Karpas-422 (cell line): ENCODE measurements at regions not wholly inside any gene's neighbourhood (a gene's known extent, or its start where the extent isn't known, plus 50 kb on each side); places are given as distances from the start of the nearest gene placed in this dataset.

ENCODE experiments used
- DNase-seq: peaks from one replicate; pipeline ENCODE4 v3.0.0-alpha.2; 2015
- H2AFZ ChIP-seq: fragments of 200-600 bp; sonication (generic); 2 replicates; pipeline ENCODE4 v1.6.1; 2014; ENCODE audit warnings: antibody characterized with exemption, low read length, mixed read lengths
- H3K27ac ChIP-seq: fragments of 200-600 bp; sonication (generic); 2 replicates; pipeline ENCODE4 v1.5.1; 2014; ENCODE audit warnings: mild to moderate bottlenecking, low read length, moderate library complexity
- H3K27me3 ChIP-seq: fragments of 200-600 bp; sonication (generic); 2 replicates; pipeline ENCODE4 v1.6.1; 2014; ENCODE audit warnings: low read length, mixed read lengths
- H3K36me3 ChIP-seq: fragments of 200-600 bp; sonication (generic); 2 replicates; pipeline ENCODE4 v1.6.1; 2014; ENCODE audit warnings: low read length, mixed read lengths; ENCODE audit not compliant: insufficient read depth
- H3K4me1 ChIP-seq: fragments of 200-600 bp; sonication (generic); 2 replicates; pipeline ENCODE4 v1.6.1; 2014; ENCODE audit warnings: mild to moderate bottlenecking, low read length, mixed read lengths
- H3K4me2 ChIP-seq: fragments of 200-600 bp; sonication (generic); 2 replicates; pipeline ENCODE4 v1.6.1; 2014; ENCODE audit warnings: low read length, low read depth, mild to moderate bottlenecking; ENCODE audit not compliant: poor library complexity, severe bottlenecking
- H3K4me3 ChIP-seq: fragments of 200-600 bp; sonication (generic); 2 replicates; pipeline ENCODE4 v1.5.1; 2014; ENCODE audit warnings: mild to moderate bottlenecking, antibody characterized with exemption, low read length, mixed read lengths
- H3K79me2 ChIP-seq: fragments of 200-600 bp; sonication (generic); 2 replicates; pipeline ENCODE4 v1.6.1; 2014; ENCODE audit warnings: mild to moderate bottlenecking, low read length, mixed read lengths
- H3K9ac ChIP-seq: fragments of 200-600 bp; sonication (generic); 2 replicates; pipeline ENCODE4 v1.6.0; 2014; ENCODE audit warnings: low read length
- H3K9me2 ChIP-seq: fragments of 200-600 bp; sonication (generic), shearing (Covaris generic); replicated peaks from 2 replicates; pipeline ENCODE4 v1.6.0; 2014; ENCODE audit warnings: mild to moderate bottlenecking, low read length, moderate library complexity; ENCODE audit not compliant: insufficient read depth
- H3K9me3 ChIP-seq: fragments of 300-700, 200-600 bp; sonication (generic); 2 replicates; pipeline ENCODE4 v1.6.1; 2014; ENCODE audit warnings: low read length, mixed read lengths
- H4K20me1 ChIP-seq: fragments of 200-600 bp; sonication (generic); 2 replicates; pipeline ENCODE4 v1.6.1; 2014; ENCODE audit warnings: mild to moderate bottlenecking, antibody characterized with exemption, low read length, low read depth; ENCODE audit not compliant: insufficient read depth

DNA sequence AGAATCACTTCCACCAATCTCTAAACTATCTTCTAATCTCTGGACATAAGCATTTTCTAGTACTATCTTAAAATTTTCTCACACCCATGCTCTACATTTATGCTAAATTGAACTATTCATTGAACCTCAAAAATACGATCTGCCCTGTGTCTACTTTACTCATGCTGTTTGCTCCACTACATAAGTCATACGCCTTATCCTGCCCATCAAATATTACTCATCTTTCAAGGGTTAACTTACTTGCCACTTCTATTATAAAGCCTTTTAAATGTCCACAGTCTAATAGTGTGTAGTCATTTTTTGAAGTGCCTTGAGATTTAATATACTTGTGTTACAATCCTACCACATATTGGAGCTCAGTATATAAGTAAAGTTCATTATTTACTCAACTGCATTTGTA, 727.7 kb upstream of the SLIT2 start:
- H3K4me3 ChIP-seq: no peak overlapping the region
- no peaks in the 10 kb centered on the region for H3K9me2 ChIP-seq
- H3K27me3 ChIP-seq: no peaks in the 10 kb centered on the region
- H3K4me1 ChIP-seq: no peaks in the 10 kb centered on the region
- no peak overlapping the region for H3K9ac ChIP-seq
- no peaks in the 10 kb centered on the region for H3K36me3 ChIP-seq
- H4K20me1 ChIP-seq: no peaks in the 10 kb centered on the region
- DNase-seq: no peak
- H3K9me3 ChIP-seq: peaks cover 32% of the 10 kb centered on the region
- H3K4me2 ChIP-seq: no peak overlapping the region
- no peak overlapping the region for H3K27ac ChIP-seq
- H3K79me2 ChIP-seq: no peaks in the 10 kb centered on the region
- no peak overlapping the region for H2AFZ ChIP-seq

- no peaks in the 10 kb centered on the region for H3K9me2 ChIP-seq
- no peak overlapping the region for H3K4me2 ChIP-seq
- DNase-seq: no peak
- H3K9ac ChIP-seq: no peak overlapping the region
- H3K36me3 ChIP-seq: no peaks in the 10 kb centered on the region
- no peak overlapping the region for H3K4me3 ChIP-seq
- no peaks in the 10 kb centered on the region for H3K4me1 ChIP-seq
- H3K9me3 ChIP-seq: peaks cover 25% of the 10 kb centered on the region
- no peaks in the 10 kb centered on the region for H3K27me3 ChIP-seq
- H4K20me1 ChIP-seq: no peaks in the 10 kb centered on the region
- H3K27ac ChIP-seq: no peak overlapping the region
- no peaks in the 10 kb centered on the region for H3K79me2 ChIP-seq
- no peak overlapping the region for H2AFZ ChIP-seq
These were observed 728.7 kb upstream of the SLIT2 start for GRCh38 chr4:19522966-19523365.

DNA sequence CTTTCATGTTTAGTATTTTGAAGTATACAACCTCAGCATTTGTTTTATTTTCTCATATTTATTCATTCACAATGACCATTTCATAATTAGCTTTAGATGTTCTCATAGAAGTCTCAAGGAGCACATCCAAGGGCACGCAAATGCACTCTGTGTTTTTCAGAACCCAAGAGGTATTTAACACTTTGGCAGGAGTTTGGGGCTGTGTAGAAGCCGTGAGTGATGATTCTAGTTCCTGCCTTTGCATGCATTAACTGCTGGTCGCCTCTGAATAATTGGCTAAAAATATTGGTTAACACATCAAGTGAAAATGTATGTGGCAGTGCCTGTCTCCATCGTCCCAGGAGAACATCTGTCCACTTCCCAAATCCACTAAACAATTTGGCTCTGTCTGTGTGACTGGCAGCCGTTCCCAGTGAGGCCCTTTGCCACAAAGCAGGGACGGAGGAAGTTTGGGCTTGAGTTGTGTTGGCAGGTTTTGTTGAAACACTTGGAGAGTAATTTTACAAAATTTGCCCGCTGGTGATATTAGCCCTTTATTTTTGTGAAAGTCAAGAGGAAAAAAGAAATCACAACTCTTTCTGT, 730.7 kb upstream of the SLIT2 start:
- Histone ChIP-seq H3K4me1 (no peaks in the 10 kb centered on the region), H3K4me3 (no peak overlapping the region), H3K79me2 (no peaks in the 10 kb centered on the region), H3K36me3 (no peaks in the 10 kb centered on the region), H3K9me2 (no peaks in the 10 kb centered on the region), H4K20me1 (no peaks in the 10 kb centered on the region), H3K27me3 (no peaks in the 10 kb centered on the region), H3K9ac (no peak overlapping the region), H3K4me2 (no peak overlapping the region), H3K9me3 (peaks cover 15% of the 10 kb centered on the region), H3K27ac (no peak overlapping the region), H2AFZ (no peak overlapping the region)
- no peak for DNase-seq

DNA sequence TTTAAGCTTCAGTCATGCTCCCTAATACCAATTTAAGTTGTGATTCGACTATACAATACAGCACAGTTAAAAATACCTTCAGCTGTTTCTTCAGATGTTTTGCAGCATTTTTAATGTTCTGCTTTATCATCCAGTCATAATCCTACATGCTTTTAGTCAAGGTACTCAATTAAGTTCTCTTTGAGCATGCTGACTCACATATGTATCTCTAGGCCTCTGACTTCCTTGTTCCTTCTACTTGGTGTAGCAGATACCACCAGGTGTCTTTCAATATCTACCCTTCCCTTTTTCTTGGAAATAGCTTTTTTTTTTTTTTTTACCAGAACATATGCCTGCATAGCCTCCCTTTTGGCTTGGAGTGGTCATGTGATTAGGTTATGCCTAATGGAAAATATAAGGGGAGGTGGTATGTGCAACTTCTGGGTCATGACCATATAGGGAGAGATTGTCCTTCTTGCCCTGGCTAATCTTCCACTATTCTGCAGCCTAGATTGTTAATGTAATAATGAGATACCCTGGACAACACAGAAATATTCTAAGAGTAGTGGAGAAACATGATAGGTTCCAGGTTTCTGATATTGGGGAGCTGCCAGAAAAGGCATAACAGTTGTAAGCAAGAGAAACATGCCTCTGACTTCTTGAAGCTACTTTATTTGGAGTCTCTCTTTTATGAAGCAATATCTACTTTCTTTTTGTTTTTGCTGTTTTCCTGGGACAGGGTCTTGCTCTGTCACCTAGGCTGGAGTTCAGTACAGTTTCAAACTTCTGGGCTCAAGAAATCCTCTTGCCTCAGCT, 737.2 kb upstream of the SLIT2 start:
- Histone ChIP-seq H3K4me3 (no peak overlapping the region), H3K4me1 (no peaks in the 10 kb centered on the region), H3K36me3 (no peaks in the 10 kb centered on the region), H3K9ac (no peak overlapping the region), H3K79me2 (no peaks in the 10 kb centered on the region), H3K27me3 (no peaks in the 10 kb centered on the region), H3K9me3 (peaks cover 12% of the 10 kb centered on the region), H3K4me2 (no peak overlapping the region), H2AFZ (no peak overlapping the region), H3K9me2 (no peaks in the 10 kb centered on the region), H4K20me1 (no peaks in the 10 kb centered on the region), H3K27ac (no peak overlapping the region)
- no peak for DNase-seq

DNA sequence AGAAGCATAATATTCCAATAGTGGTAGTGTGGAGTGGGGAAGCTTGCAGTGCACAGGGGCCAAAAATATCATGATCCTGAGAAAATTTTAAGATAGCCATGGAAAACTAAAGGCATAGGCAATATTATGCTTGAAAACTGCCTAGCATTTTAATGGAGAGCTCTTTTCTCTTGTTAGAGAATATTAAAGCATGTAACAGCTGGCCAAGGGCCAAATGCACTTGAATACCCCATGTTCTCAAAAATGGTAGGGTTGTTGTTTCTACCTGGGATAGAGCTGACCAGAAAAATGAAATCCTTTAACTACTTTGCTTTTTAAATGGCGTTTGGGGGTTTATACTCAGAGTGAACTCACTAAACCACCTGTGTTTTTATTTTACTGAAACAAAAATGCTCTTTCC, 739.6 kb upstream of the SLIT2 start:
- no peaks in the 10 kb centered on the region for H3K27me3 ChIP-seq
- H3K4me2 ChIP-seq: no peak overlapping the region
- H3K9me3 ChIP-seq: peaks cover 11% of the 10 kb centered on the region
- no peaks in the 10 kb centered on the region for H3K36me3 ChIP-seq
- no peaks in the 10 kb centered on the region for H3K4me1 ChIP-seq
- H3K27ac ChIP-seq: no peak overlapping the region
- no peaks in the 10 kb centered on the region for H4K20me1 ChIP-seq
- no peak for DNase-seq
- no peak overlapping the region for H3K9ac ChIP-seq
- H2AFZ ChIP-seq: no peak overlapping the region
- H3K79me2 ChIP-seq: no peaks in the 10 kb centered on the region
- H3K9me2 ChIP-seq: no peaks in the 10 kb centered on the region
- no peak overlapping the region for H3K4me3 ChIP-seq

GRCh38 chr4:19510993-19511392, 740.7 kb upstream of the SLIT2 start:
- Histone ChIP-seq H3K4me2 (no peak overlapping the region), H3K4me3 (no peak overlapping the region), H3K9me2 (no peaks in the 10 kb centered on the region), H3K27me3 (no peaks in the 10 kb centered on the region), H3K36me3 (no peaks in the 10 kb centered on the region), H4K20me1 (no peaks in the 10 kb centered on the region), H3K27ac (no peak overlapping the region), H3K4me1 (no peaks in the 10 kb centered on the region), H3K9me3 (peaks cover 11% of the 10 kb centered on the region), H2AFZ (no peak overlapping the region), H3K9ac (no peak overlapping the region), H3K79me2 (no peaks in the 10 kb centered on the region)
- DNase-seq: no peak

- Histone ChIP-seq H3K9ac (no peak overlapping the region), H3K27me3 (no peaks in the 10 kb centered on the region), H4K20me1 (no peaks in the 10 kb centered on the region), H3K79me2 (no peaks in the 10 kb centered on the region), H3K4me2 (no peak overlapping the region), H2AFZ (no peak overlapping the region), H3K9me3 (peaks cover 15% of the 10 kb centered on the region), H3K9me2 (no peaks in the 10 kb centered on the region), H3K36me3 (no peaks in the 10 kb centered on the region), H3K4me1 (no peaks in the 10 kb centered on the region), H3K27ac (no peak overlapping the region), H3K4me3 (no peak overlapping the region)
- DNase-seq: no peak
These were observed 743.3 kb upstream of the SLIT2 start for GRCh38 chr4:19508442-19508841.

DNA sequence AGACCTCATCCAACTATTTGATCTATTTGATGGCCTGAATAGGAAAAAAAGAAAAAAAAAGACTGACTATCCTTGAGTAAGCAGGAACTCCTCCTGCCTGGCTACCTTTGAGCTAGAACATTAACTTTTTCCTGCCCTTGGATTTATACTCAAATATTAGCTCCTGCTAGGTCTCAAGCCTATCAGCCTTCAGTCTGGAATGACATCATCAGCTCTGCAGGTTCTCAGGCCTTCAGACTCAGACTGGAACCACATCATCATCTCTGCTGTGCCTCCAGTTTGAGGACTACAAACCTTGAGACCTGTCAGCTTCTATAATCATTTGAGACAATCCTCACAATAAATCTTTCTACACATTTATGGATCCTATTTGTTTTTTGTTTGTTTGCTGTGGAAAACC, 754.0 kb upstream of the SLIT2 start:
- H3K4me2 ChIP-seq: no peak overlapping the region
- no peaks in the 10 kb centered on the region for H4K20me1 ChIP-seq
- no peak overlapping the region for H3K9ac ChIP-seq

More for the DNA sequence above, 754.0 kb upstream of the SLIT2 start:
- DNase-seq: no peak
- Histone ChIP-seq H3K27me3 (no peaks in the 10 kb centered on the region), H3K9me3 (peaks cover 12% of the 10 kb centered on the region), H3K36me3 (no peaks in the 10 kb centered on the region), H2AFZ (no peak overlapping the region), H3K4me1 (no peaks in the 10 kb centered on the region), H3K27ac (no peak overlapping the region), H3K79me2 (no peaks in the 10 kb centered on the region), H3K9me2 (no peaks in the 10 kb centered on the region), H3K4me3 (no peak overlapping the region)
